ENCODE measurements at regions not wholly inside any gene's neighbourhood (a gene's known extent, or its start where the extent isn't known, plus 50 kb on each side); places are given as distances from the start of the nearest gene placed in this dataset.

DNA sequence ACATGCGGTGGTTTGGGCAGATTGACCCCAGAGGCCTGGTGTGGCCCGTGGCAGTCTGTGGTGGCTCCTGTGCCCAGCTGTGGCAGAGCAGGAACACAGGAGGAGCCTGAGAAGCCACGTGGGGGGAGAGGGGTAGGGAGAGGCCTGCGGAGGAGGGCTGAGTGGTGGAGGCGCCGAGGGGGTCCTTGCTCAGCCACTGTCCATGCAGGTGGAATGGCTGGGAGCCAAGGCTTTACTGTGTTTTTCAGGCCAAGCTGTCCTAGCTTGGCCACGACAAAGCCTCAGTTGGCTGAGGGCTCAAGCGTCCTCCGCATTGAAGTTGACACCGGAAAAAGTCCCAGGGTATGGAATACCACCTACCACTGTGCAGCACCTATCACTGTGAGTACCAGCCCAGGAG is 107.0 kb downstream of the VEGFA start:
- H3K36me3 ChIP-seq (ENCODE audit: control insufficient read depth, insufficient read depth, low read length) = no peaks in the 10 kb centered on the region
- H3K27me3 ChIP-seq (ENCODE audit: control insufficient read depth, insufficient read depth, low read length) = no peaks in the 10 kb centered on the region
- TF ChIP-seq, protein P1, sequence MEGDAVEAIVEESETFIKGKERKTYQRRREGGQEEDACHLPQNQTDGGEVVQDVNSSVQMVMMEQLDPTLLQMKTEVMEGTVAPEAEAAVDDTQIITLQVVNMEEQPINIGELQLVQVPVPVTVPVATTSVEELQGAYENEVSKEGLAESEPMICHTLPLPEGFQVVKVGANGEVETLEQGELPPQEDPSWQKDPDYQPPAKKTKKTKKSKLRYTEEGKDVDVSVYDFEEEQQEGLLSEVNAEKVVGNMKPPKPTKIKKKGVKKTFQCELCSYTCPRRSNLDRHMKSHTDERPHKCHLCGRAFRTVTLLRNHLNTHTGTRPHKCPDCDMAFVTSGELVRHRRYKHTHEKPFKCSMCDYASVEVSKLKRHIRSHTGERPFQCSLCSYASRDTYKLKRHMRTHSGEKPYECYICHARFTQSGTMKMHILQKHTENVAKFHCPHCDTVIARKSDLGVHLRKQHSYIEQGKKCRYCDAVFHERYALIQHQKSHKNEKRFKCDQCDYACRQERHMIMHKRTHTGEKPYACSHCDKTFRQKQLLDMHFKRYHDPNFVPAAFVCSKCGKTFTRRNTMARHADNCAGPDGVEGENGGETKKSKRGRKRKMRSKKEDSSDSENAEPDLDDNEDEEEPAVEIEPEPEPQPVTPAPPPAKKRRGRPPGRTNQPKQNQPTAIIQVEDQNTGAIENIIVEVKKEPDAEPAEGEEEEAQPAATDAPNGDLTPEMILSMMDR (IDR thresholded peaks at IDR 0.05) = no peak
- TF ChIP-seq POLR2AphosphoS5 (IDR thresholded peaks at IDR 0.05; ENCODE audit: low read depth, low read length) (no peak), SIN3A (IDR thresholded peaks at IDR 0.05; ENCODE audit: borderline replicate concordance, insufficient read depth, low read depth, low read length) (no peak), TCF7L2 (IDR thresholded peaks at IDR 0.05; ENCODE audit: low read depth, low read length) (no peak)
- TF ChIP-seq, protein P2, sequence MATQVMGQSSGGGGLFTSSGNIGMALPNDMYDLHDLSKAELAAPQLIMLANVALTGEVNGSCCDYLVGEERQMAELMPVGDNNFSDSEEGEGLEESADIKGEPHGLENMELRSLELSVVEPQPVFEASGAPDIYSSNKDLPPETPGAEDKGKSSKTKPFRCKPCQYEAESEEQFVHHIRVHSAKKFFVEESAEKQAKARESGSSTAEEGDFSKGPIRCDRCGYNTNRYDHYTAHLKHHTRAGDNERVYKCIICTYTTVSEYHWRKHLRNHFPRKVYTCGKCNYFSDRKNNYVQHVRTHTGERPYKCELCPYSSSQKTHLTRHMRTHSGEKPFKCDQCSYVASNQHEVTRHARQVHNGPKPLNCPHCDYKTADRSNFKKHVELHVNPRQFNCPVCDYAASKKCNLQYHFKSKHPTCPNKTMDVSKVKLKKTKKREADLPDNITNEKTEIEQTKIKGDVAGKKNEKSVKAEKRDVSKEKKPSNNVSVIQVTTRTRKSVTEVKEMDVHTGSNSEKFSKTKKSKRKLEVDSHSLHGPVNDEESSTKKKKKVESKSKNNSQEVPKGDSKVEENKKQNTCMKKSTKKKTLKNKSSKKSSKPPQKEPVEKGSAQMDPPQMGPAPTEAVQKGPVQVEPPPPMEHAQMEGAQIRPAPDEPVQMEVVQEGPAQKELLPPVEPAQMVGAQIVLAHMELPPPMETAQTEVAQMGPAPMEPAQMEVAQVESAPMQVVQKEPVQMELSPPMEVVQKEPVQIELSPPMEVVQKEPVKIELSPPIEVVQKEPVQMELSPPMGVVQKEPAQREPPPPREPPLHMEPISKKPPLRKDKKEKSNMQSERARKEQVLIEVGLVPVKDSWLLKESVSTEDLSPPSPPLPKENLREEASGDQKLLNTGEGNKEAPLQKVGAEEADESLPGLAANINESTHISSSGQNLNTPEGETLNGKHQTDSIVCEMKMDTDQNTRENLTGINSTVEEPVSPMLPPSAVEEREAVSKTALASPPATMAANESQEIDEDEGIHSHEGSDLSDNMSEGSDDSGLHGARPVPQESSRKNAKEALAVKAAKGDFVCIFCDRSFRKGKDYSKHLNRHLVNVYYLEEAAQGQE (IDR thresholded peaks at IDR 0.05; ENCODE audit: insufficient read depth in 1 of 2, low read depth in 2 of 2, low read length in 1 of 2) = no peak
- ChIA-PET CTCF (no interaction called here), POLR2A (interaction anchor here (0.7 kb wide), 1 partner anchor 927 kb away, joined by 4 read pairs; no protein-coding TSS in a partner anchor)
- intact Hi-C loops (cut with micrococcal nuclease; ENCODE audit: unreplicated experiment) (no loop called here), in situ Hi-C loops (cut with HindIII; ENCODE audit: low pct_unique_long_range_greater_than_20kb, low sequenced_read_pairs) (no loop called here)
- ATAC-seq (no peak), DNase-seq (ENCODE audit: low read depth, low spot score) (no peak)
- no peaks in the 10 kb centered on the region for H3K9me3 ChIP-seq (ENCODE audit: control insufficient read depth, insufficient read depth, low read depth, low read length)
- H3K4me1 ChIP-seq (ENCODE audit: control insufficient read depth, insufficient read depth, low read length) = no peaks in the 10 kb centered on the region
- H3K27ac ChIP-seq (ENCODE audit: low read length) = no peak overlapping the region
- BruUV-seq (replicated peaks) = no TSS peak
- H3K4me3 ChIP-seq (ENCODE audit: low read depth in 2 of 2, low read length in 2 of 2) = no peak overlapping the region

DNA sequence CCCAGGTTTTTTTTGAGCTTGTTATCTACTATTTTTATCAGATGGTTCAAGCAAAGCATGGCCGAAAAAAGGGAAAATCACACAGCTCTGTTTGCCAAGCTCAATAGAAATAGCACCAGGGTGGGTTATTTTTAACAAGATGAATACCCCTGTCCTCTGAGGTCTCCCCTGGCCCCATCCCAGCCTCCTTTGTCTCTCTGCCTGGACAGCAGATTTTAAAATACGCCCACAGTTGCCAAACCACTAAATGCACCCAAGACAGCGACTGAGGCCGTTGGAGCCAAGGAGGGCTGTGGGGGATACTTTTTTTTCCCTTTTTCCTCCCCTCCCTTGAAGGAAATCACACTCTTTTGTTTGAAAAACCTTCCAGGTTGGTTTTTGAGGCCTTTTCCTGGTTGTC is 106.6 kb downstream of the VEGFA start:
- ChIA-PET POLR2A (interaction anchor here (0.7 kb wide), 1 partner anchor 926 kb away, joined by 4 read pairs; no protein-coding TSS in a partner anchor), CTCF (no interaction called here)
- intact Hi-C loops (cut with micrococcal nuclease; ENCODE audit: unreplicated experiment) = no loop called here
- TF ChIP-seq TCF7L2 (IDR thresholded peaks at IDR 0.05; ENCODE audit: low read depth, low read length) = no peak
- TF ChIP-seq SIN3A (IDR thresholded peaks at IDR 0.05; ENCODE audit: borderline replicate concordance, insufficient read depth, low read depth, low read length) = no peak
- TF ChIP-seq, protein P1 (IDR thresholded peaks at IDR 0.05) = no peak
- TF ChIP-seq POLR2AphosphoS5 (IDR thresholded peaks at IDR 0.05; ENCODE audit: low read depth, low read length) = no peak
- TF ChIP-seq, protein P2 (IDR thresholded peaks at IDR 0.05; ENCODE audit: insufficient read depth in 1 of 2, low read depth in 2 of 2, low read length in 1 of 2) = no peak
- Histone ChIP-seq H3K27me3 (ENCODE audit: control insufficient read depth, insufficient read depth, low read length) (no peaks in the 10 kb centered on the region), H3K36me3 (ENCODE audit: control insufficient read depth, insufficient read depth, low read length) (no peaks in the 10 kb centered on the region), H3K4me3 (ENCODE audit: low read depth in 2 of 2, low read length in 2 of 2) (no peak overlapping the region), H3K4me1 (ENCODE audit: control insufficient read depth, insufficient read depth, low read length) (no peaks in the 10 kb centered on the region), H3K27ac (ENCODE audit: low read length) (no peak overlapping the region), H3K9me3 (ENCODE audit: control insufficient read depth, insufficient read depth, low read depth, low read length) (no peaks in the 10 kb centered on the region)
- no TSS peak for BruUV-seq (replicated peaks)
- DNase-seq (ENCODE audit: low read depth, low spot score) = no peak
- no peak for ATAC-seq
- in situ Hi-C loops (cut with HindIII; ENCODE audit: low pct_unique_long_range_greater_than_20kb, low sequenced_read_pairs) = no loop called here

Measured in Panc1 (cell line).